ENCODE measurements at regions not wholly inside any gene's neighbourhood (a gene's known extent, or its start where the extent isn't known, plus 50 kb on each side); places are given as distances from the start of the nearest gene placed in this dataset.

- H3K36me3 ChIP-seq (ENCODE audit: control insufficient read depth, insufficient read depth, low read length), result no peaks in the 10 kb centered on the region
Observed at GRCh38 chr3:181040030-181040429, 50.5 kb upstream of the DNAJC19 start.

More at GRCh38 chr3:181040030-181040429, 50.5 kb upstream of the DNAJC19 start:
- no peak for TF ChIP-seq CTCF (IDR thresholded peaks at IDR 0.05; ENCODE audit: insufficient read depth, low read length, poor library complexity, severe bottlenecking)
- Histone ChIP-seq H3K27me3 (replicated peaks; ENCODE audit: control insufficient read depth, insufficient read depth, low read length) (no peaks in the 10 kb centered on the region), H3K4me3 (replicated peaks; ENCODE audit: low read depth, low read length) (no peak overlapping the region)
- no peak for DNase-seq (ENCODE audit: extremely low read depth, insufficient read length)
